Tibial artery (tissue), 4 donors: ENCODE measurements at regions not wholly inside any gene's neighbourhood (a gene's known extent, or its start where the extent isn't known, plus 50 kb on each side); places are given as distances from the start of the nearest gene placed in this dataset.

Experiments
- DNase-seq, 2 donors: peaks; one replicate each; pipeline ENCODE4 v3.0.0-alpha.2; 2019
- H3K27ac ChIP-seq, 2 donors: fragments of 200-600 bp; sonication (generic) in 1 of 2; 1 replicate in 1 of 2; 2 replicates in 1 of 2; pipeline ENCODE4 v1.5.1; 2018 to 2019; ENCODE audit warnings: mild to moderate bottlenecking in 1 of 2
- H3K27me3 ChIP-seq, 2 donors: fragments of 200-600 bp; sonication (generic) in 1 of 2; one replicate each; pipeline versions ENCODE4 v1.5.1 to v1.6.0; 2016 to 2019
- H3K36me3 ChIP-seq, 3 donors: fragments of 200-600 bp; sonication (generic) in 2 of 3; one replicate each; pipeline ENCODE4 v1.5.1; 2016 to 2019; ENCODE audit warnings: mild to moderate bottlenecking in 2 of 3
- H3K4me1 ChIP-seq, 4 donors: fragments of 200-600 bp; sonication (generic) in 2 of 4; 1 replicate in 3 of 4; 2 replicates in 1 of 4; pipeline ENCODE4 v1.5.1; 2016 to 2019
- H3K4me3 ChIP-seq, 2 donors: fragments of 200-600 bp; sonication (generic) in 1 of 2; 1 replicate in 1 of 2; 2 replicates in 1 of 2; pipeline ENCODE4 v1.5.1; 2018 to 2019; ENCODE audit warnings: mild to moderate bottlenecking in 2 of 2
- H3K9me3 ChIP-seq, 3 donors: fragments of 200-600 bp; sonication (generic) in 1 of 3; one replicate each; pipeline ENCODE4 v1.5.1; 2016 to 2019
- intact Hi-C: fragments of 100-400 bp; cut with DNase I; formaldehyde crosslinking; loops from one replicate; pipeline ENCODE4 v1.15.0; 2023; ENCODE audit warnings: low total_unique reads
- TF ChIP-seq, protein P1 (sequence below), 2 experiments: fragments of 200-600 bp in 1 of 2; fragments of 450-650 bp in 1 of 2; IDR thresholded peaks; one replicate each; pipeline ENCODE4 v1.5.1; 2017 to 2019; ENCODE audit warnings: antibody characterized with exemption in 2 of 2, mild to moderate bottlenecking in 1 of 2, moderate library complexity in 1 of 2

DNA sequence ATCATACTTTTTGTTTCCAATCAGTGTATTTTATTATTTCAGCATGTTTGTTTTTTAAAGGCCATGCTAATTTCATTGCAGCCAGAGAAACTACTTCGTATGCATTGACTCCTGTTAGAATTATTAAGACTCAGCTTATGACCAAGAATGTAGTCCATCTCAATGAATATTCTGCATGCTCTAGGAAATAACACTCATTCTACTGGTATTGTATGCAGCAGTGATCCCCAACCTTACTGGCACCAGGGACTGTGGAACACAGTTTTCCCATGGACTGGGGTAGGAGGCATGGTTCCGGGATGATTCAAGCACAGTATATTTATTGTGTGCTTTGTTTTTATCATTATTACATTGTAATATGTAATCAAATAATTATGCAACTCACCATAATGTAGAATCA lies 356.9 kb downstream of the DSEL start:
- no peaks in the 10 kb centered on the region for H3K27me3 ChIP-seq
- intact Hi-C loops: no loop called here
- TF ChIP-seq, protein P1, sequence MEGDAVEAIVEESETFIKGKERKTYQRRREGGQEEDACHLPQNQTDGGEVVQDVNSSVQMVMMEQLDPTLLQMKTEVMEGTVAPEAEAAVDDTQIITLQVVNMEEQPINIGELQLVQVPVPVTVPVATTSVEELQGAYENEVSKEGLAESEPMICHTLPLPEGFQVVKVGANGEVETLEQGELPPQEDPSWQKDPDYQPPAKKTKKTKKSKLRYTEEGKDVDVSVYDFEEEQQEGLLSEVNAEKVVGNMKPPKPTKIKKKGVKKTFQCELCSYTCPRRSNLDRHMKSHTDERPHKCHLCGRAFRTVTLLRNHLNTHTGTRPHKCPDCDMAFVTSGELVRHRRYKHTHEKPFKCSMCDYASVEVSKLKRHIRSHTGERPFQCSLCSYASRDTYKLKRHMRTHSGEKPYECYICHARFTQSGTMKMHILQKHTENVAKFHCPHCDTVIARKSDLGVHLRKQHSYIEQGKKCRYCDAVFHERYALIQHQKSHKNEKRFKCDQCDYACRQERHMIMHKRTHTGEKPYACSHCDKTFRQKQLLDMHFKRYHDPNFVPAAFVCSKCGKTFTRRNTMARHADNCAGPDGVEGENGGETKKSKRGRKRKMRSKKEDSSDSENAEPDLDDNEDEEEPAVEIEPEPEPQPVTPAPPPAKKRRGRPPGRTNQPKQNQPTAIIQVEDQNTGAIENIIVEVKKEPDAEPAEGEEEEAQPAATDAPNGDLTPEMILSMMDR (IDR thresholded peaks at IDR 0.05): no peak
- no peaks in the 10 kb centered on the region for H3K36me3 ChIP-seq
- no peak for DNase-seq
- no peak overlapping the region for H3K4me3 ChIP-seq
- no peaks in the 10 kb centered on the region for H3K9me3 ChIP-seq
- H3K4me1 ChIP-seq: no peaks in the 10 kb centered on the region
- no peak overlapping the region for H3K27ac ChIP-seq

DNA sequence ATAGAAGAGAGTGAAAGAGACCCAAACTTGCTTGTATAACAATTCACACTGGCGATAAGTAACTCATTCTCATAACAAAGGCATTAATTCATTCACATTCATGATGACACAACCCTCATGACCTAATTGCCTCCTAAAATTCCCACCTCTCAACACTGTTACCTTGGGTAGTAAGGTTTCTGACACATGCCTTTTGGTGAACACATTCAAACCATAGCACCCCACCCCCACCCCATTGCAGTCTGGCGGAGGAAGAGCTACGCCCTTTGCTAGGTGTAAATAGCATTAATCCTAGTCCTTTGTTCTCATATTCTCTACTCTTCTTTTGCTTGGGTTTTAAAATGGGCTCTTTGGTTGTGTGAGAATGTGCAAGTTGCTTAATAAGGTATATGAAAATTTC lies 361.5 kb downstream of the DSEL start:
- DNase-seq: no peak
- no peak overlapping the region for H3K27ac ChIP-seq
- no peaks in the 10 kb centered on the region for H3K9me3 ChIP-seq
- no peaks in the 10 kb centered on the region for H3K27me3 ChIP-seq
- intact Hi-C loops: no loop called here
- no peak overlapping the region for H3K4me3 ChIP-seq
- TF ChIP-seq, protein P1 (IDR thresholded peaks at IDR 0.05): no peak
- no peaks in the 10 kb centered on the region for H3K36me3 ChIP-seq
- H3K4me1 ChIP-seq: no peaks in the 10 kb centered on the region

DNA sequence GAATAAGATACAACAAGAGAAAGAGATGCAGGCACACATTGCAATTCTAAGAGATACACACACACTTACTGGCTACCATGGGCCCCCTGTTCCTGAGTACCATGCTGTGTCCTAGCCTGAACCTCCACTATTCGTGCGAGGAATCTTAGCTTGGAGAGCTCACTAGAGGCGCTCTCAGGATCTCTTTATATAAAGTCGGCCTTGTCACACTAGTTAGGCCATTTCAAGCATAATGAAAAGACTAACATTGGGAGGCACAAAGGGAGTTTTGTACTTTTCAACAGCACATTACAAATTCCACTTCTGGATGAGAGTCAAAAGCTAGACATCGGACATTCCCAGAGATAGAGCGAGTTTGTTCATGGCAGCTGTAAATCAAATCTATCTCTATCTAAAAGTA lies 365.2 kb downstream of the DSEL start:
- intact Hi-C loops: no loop called here
- TF ChIP-seq, protein P1 (IDR thresholded peaks at IDR 0.05): no peak
- Histone ChIP-seq H3K9me3 (no peaks in the 10 kb centered on the region), H3K27ac (no peak overlapping the region), H3K36me3 (no peaks in the 10 kb centered on the region), H3K4me1 (no peaks in the 10 kb centered on the region), H3K27me3 (no peaks in the 10 kb centered on the region), H3K4me3 (no peak overlapping the region)
- no peak for DNase-seq

GRCh38 chr18:67145586-67146292 lies 370.8 kb downstream of the DSEL start:
- Histone ChIP-seq H3K9me3 (no peaks in the 10 kb centered on the region), H3K4me1 (no peaks in the 10 kb centered on the region), H3K27me3 (no peaks in the 10 kb centered on the region), H3K36me3 (no peaks in the 10 kb centered on the region), H3K4me3 (no peak overlapping the region), H3K27ac (no peak overlapping the region)
- TF ChIP-seq, protein P1 (IDR thresholded peaks at IDR 0.05): no peak
- DNase-seq: no peak
- intact Hi-C loops: no loop called here

GRCh38 chr18:67144329-67144728 lies 372.2 kb downstream of the DSEL start:
- TF ChIP-seq, protein P1 (IDR thresholded peaks at IDR 0.05): no peak
- H3K27ac ChIP-seq: no peak overlapping the region
- H3K4me3 ChIP-seq: no peak overlapping the region
- no peak for DNase-seq
- no peaks in the 10 kb centered on the region for H3K36me3 ChIP-seq
- no peaks in the 10 kb centered on the region for H3K4me1 ChIP-seq
- intact Hi-C loops: no loop called here
- no peaks in the 10 kb centered on the region for H3K27me3 ChIP-seq
- H3K9me3 ChIP-seq: no peaks in the 10 kb centered on the region

DNA sequence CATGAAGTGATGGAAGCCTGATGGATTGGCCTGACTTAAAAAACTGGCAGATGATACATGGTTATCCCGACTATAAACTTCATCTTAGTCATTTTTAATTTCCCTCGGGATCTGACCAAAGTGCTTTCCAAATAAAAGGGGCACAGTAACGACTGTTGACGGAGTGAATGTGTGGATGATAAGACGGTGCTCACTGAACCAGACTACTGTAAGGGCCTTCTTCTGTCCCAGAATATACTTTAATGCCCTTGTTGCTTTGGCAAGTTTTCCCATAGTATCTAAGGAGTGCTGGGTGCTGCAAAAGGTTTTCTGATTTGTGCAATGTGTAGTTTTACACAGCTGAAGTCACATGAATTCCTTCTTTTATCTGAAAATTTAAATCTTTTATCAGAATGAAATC lies 373.5 kb downstream of the DSEL start:
- Histone ChIP-seq H3K27ac (no peak overlapping the region), H3K36me3 (no peaks in the 10 kb centered on the region), H3K4me1 (no peaks in the 10 kb centered on the region), H3K27me3 (no peaks in the 10 kb centered on the region), H3K9me3 (no peaks in the 10 kb centered on the region), H3K4me3 (no peak overlapping the region)
- TF ChIP-seq, protein P1 (IDR thresholded peaks at IDR 0.05): no peak
- intact Hi-C loops: no loop called here
- DNase-seq: no peak
